ENCODE measurements at regions not wholly inside any gene's neighbourhood (a gene's known extent, or its start where the extent isn't known, plus 50 kb on each side); places are given as distances from the start of the nearest gene placed in this dataset.

DNA sequence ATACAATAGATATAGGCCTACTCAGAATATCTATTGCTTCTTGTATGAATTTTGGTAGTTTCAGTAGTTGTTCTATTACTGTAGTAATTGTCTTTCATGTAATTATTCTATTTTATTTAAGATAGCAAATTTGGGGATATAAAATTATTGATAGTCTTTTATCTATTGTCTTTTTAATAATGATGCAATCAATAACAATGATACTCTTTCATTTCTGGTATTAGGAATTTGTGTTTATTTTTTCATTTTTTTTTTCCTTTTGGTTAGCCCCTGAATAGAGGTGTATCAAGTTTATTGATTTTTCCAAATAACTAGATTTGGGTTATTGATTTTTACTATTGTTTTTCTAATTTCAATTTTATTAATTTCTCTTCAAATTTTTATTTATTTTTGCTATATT, 1503.7 kb downstream of the REEP3 start:
- BruUV-seq (replicated peaks), result no TSS peak
- ChIA-PET POLR2A (ENCODE audit: low non-redundant PET) (no interaction called here), CTCF (no interaction called here)
- no peak for DNase-seq (ENCODE audit: low spot score)
- Histone ChIP-seq H3K27me3 (replicated peaks; ENCODE audit: insufficient read depth, low read depth, low read length, poor library complexity) (no peaks in the 10 kb centered on the region), H3K9me3 (ENCODE audit: low read depth, low read length, poor library complexity, severe bottlenecking) (no peaks in the 10 kb centered on the region), H3K4me1 (ENCODE audit: insufficient read depth, low read length, poor library complexity, severe bottlenecking) (no peaks in the 10 kb centered on the region), H3K36me3 (ENCODE audit: insufficient read depth, low read length, poor library complexity, severe bottlenecking) (no peaks in the 10 kb centered on the region), H3K27ac (ENCODE audit: low read depth, low read length, poor library complexity, severe bottlenecking) (no peak overlapping the region), H3K4me3 (ENCODE audit: low read depth, low read length, poor library complexity, severe bottlenecking) (no peak overlapping the region)
- intact Hi-C loops (cut with micrococcal nuclease; ENCODE audit: unreplicated experiment), result no loop called here
- TF ChIP-seq EZH2 (IDR thresholded peaks at IDR 0.05; ENCODE audit: borderline replicate concordance, low read depth, low read length, poor library complexity, severe bottlenecking), result no peak
- TF ChIP-seq, protein P1, sequence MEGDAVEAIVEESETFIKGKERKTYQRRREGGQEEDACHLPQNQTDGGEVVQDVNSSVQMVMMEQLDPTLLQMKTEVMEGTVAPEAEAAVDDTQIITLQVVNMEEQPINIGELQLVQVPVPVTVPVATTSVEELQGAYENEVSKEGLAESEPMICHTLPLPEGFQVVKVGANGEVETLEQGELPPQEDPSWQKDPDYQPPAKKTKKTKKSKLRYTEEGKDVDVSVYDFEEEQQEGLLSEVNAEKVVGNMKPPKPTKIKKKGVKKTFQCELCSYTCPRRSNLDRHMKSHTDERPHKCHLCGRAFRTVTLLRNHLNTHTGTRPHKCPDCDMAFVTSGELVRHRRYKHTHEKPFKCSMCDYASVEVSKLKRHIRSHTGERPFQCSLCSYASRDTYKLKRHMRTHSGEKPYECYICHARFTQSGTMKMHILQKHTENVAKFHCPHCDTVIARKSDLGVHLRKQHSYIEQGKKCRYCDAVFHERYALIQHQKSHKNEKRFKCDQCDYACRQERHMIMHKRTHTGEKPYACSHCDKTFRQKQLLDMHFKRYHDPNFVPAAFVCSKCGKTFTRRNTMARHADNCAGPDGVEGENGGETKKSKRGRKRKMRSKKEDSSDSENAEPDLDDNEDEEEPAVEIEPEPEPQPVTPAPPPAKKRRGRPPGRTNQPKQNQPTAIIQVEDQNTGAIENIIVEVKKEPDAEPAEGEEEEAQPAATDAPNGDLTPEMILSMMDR (conservative IDR thresholded peaks at IDR 0.05; ENCODE audit: low read depth, low read length), result no peak

DNA sequence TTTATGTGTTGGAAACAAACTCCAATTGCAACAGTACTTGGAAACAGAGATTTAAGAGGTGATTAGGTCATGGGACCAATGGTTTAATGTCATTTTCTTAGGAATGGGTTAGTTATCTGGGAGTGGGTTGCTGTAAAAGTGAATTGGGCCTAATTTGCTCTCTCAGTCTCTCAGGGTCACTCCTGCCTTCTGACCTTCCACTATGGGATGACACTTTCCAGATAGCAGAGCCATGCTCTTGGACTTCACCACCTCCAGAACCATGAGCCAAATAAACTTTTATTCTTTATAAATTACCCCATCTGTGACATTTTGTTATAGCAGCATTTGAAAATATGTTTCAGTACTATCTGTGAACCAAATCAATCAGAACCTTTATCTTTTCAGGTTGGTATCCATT, 1509.1 kb downstream of the REEP3 start:
- Histone ChIP-seq H3K27me3 (replicated peaks; ENCODE audit: insufficient read depth, low read depth, low read length, poor library complexity) (no peaks in the 10 kb centered on the region), H3K4me3 (ENCODE audit: low read depth, low read length, poor library complexity, severe bottlenecking) (no peak overlapping the region), H3K9me3 (ENCODE audit: low read depth, low read length, poor library complexity, severe bottlenecking) (peaks cover 16% of the 10 kb centered on the region), H3K4me1 (ENCODE audit: insufficient read depth, low read length, poor library complexity, severe bottlenecking) (no peaks in the 10 kb centered on the region), H3K27ac (ENCODE audit: low read depth, low read length, poor library complexity, severe bottlenecking) (no peak overlapping the region), H3K36me3 (ENCODE audit: insufficient read depth, low read length, poor library complexity, severe bottlenecking) (no peaks in the 10 kb centered on the region)
- no peak for TF ChIP-seq EZH2 (IDR thresholded peaks at IDR 0.05; ENCODE audit: borderline replicate concordance, low read depth, low read length, poor library complexity, severe bottlenecking)
- TF ChIP-seq, protein P1 (conservative IDR thresholded peaks at IDR 0.05; ENCODE audit: low read depth, low read length), result no peak
- no TSS peak for BruUV-seq (replicated peaks)
- intact Hi-C loops (cut with micrococcal nuclease; ENCODE audit: unreplicated experiment), result no loop called here
- DNase-seq (ENCODE audit: low spot score), result no peak
- ChIA-PET CTCF (no interaction called here), POLR2A (ENCODE audit: low non-redundant PET) (no interaction called here)

DNA sequence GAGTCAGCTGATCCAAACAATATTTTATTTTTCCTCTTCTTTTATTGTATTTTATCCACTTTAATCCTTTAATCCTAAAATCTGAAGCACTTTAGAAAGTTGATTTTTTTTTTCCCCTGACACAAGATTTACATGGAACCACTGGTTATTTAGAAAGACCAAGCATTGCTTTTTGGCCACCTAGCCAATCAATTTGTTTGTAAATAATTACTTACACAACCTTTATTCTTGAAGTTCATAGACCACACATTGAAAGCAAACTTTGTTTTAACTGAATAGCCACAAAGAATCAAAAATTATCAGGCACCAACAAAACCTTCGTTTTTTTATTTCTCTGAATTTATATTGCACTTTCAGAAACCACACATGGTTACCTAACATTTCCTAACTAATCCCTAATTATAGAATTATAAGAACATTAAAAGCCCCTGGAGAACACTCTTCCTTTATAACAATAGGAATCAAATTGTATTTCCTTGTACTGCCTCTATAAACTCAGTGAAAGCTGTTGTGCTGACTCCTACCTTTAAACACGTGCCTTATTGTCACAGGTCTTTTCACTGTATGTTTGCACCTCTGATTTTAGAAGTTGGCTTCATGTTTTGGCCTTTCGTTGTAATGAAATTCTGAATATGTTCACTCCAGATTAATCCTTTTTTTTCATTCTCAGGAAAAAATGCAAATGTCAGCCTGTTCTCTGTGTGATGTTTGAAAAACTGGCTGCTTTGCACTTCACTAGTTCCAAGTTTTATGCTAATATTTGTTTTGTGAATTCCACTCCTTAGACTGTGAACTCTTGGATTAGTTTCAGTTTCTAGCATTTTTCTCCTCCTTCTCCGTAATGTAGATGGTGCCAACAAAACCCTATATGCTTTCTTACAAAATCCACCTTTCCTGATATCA, 1511.9 kb downstream of the REEP3 start:
- ChIA-PET CTCF (no interaction called here), POLR2A (ENCODE audit: low non-redundant PET) (no interaction called here)
- BruUV-seq (replicated peaks), result no TSS peak
- Histone ChIP-seq H3K27me3 (replicated peaks; ENCODE audit: insufficient read depth, low read depth, low read length, poor library complexity) (no peaks in the 10 kb centered on the region), H3K27ac (ENCODE audit: low read depth, low read length, poor library complexity, severe bottlenecking) (no peak overlapping the region), H3K36me3 (ENCODE audit: insufficient read depth, low read length, poor library complexity, severe bottlenecking) (no peaks in the 10 kb centered on the region), H3K9me3 (ENCODE audit: low read depth, low read length, poor library complexity, severe bottlenecking) (peaks cover 17% of the 10 kb centered on the region), H3K4me1 (ENCODE audit: insufficient read depth, low read length, poor library complexity, severe bottlenecking) (no peaks in the 10 kb centered on the region), H3K4me3 (ENCODE audit: low read depth, low read length, poor library complexity, severe bottlenecking) (no peak overlapping the region)
- intact Hi-C loops (cut with micrococcal nuclease; ENCODE audit: unreplicated experiment), result no loop called here
- TF ChIP-seq EZH2 (IDR thresholded peaks at IDR 0.05; ENCODE audit: borderline replicate concordance, low read depth, low read length, poor library complexity, severe bottlenecking), result no peak
- TF ChIP-seq, protein P1 (conservative IDR thresholded peaks at IDR 0.05; ENCODE audit: low read depth, low read length), result no peak
- DNase-seq (ENCODE audit: low spot score), result no peak

Measured in A673 (cell line).